ENCODE measurements at regions not wholly inside any gene's neighbourhood (a gene's known extent, or its start where the extent isn't known, plus 50 kb on each side); places are given as distances from the start of the nearest gene placed in this dataset.
"Not testable (repeated sequence)": the region's sequence is repeated elsewhere in the genome, so short reads cannot be mapped to it uniquely, and the experiment has no call there.

- no peak for DNase-seq (ENCODE audit: low spot score)
Observed at GRCh38 chr2:125224830-125225229, 1199.7 kb downstream of the CNTNAP5 start.

- DNase-seq (ENCODE audit: low spot score): no peak
Observed at GRCh38 chr2:125227843-125228392, 1202.8 kb downstream of the CNTNAP5 start.

GRCh38 chr2:125240870-125241269 is 1215.8 kb downstream of the CNTNAP5 start:
- no peak for DNase-seq (ENCODE audit: low spot score)

- no peak for DNase-seq (ENCODE audit: low spot score)
Observed at GRCh38 chr2:125243074-125243473, 1218.0 kb downstream of the CNTNAP5 start.

- no peak for DNase-seq (ENCODE audit: low spot score)
Observed at GRCh38 chr2:125254010-125254409, 1228.9 kb downstream of the CNTNAP5 start.

GRCh38 chr2:125259451-125259850 is 1234.4 kb downstream of the CNTNAP5 start:
- no peak for DNase-seq (ENCODE audit: low spot score)

- DNase-seq (ENCODE audit: low spot score): not testable (repeated sequence)
Observed at GRCh38 chr2:125260366-125260930, 1235.4 kb downstream of the CNTNAP5 start.

GRCh38 chr2:125264453-125264852 is 1239.4 kb downstream of the CNTNAP5 start:
- no peak for DNase-seq (ENCODE audit: low spot score)

GRCh38 chr2:125267683-125268082 is 1242.6 kb downstream of the CNTNAP5 start:
- no peak for DNase-seq (ENCODE audit: low spot score)

- no peak for DNase-seq (ENCODE audit: low spot score)
Observed at GRCh38 chr2:125272651-125273050, 1247.6 kb downstream of the CNTNAP5 start.

- DNase-seq (ENCODE audit: low spot score): no peak
Observed at GRCh38 chr2:125274718-125275117, 1249.6 kb downstream of the CNTNAP5 start.

GRCh38 chr2:125280265-125280664 is 1255.2 kb downstream of the CNTNAP5 start:
- no peak for DNase-seq (ENCODE audit: low spot score)

- no peak for DNase-seq (ENCODE audit: low spot score)
Observed at GRCh38 chr2:125281242-125281641, 1256.2 kb downstream of the CNTNAP5 start.

GRCh38 chr2:125296742-125297141 is 1271.7 kb downstream of the CNTNAP5 start:
- no peak for DNase-seq (ENCODE audit: low spot score)

- no peak for DNase-seq (ENCODE audit: low spot score)
Observed at GRCh38 chr2:125310657-125311364, 1285.7 kb downstream of the CNTNAP5 start.

- DNase-seq (ENCODE audit: low spot score): no peak
Observed at GRCh38 chr2:125312342-125312741, 1287.3 kb downstream of the CNTNAP5 start.

GRCh38 chr2:125313806-125314205 is 1288.7 kb downstream of the CNTNAP5 start:
- no peak for DNase-seq (ENCODE audit: low spot score)

- DNase-seq (ENCODE audit: low spot score): no peak
Observed at GRCh38 chr2:125318740-125319139, 1293.7 kb downstream of the CNTNAP5 start.

GRCh38 chr2:125324273-125324672 is 1299.2 kb downstream of the CNTNAP5 start:
- DNase-seq (ENCODE audit: low spot score): no peak

GRCh38 chr2:125330133-125330532 is 1305.0 kb downstream of the CNTNAP5 start:
- DNase-seq (ENCODE audit: low spot score): no peak

GRCh38 chr2:125341353-125341752 is 1314.6 kb upstream of the GYPC start:
- DNase-seq (ENCODE audit: low spot score): no peak

- not testable (repeated sequence) for DNase-seq (ENCODE audit: low spot score)
Observed at GRCh38 chr2:125353542-125353941, 1302.4 kb upstream of the GYPC start.

- DNase-seq (ENCODE audit: low spot score): no peak
Observed at GRCh38 chr2:125364192-125364983, 1291.6 kb upstream of the GYPC start.

Data from hepatic stellate cell (primary cell).